GM18868 (cell line): ENCODE measurements at regions not wholly inside any gene's neighbourhood (a gene's known extent, or its start where the extent isn't known, plus 50 kb on each side); places are given as distances from the start of the nearest gene placed in this dataset.
"Not testable (repeated sequence)": the region's sequence is repeated elsewhere in the genome, so short reads cannot be mapped to it uniquely, and the experiment has no call there.

ENCODE experiments used
- ATAC-seq: cut with Tn5 transposase; IDR thresholded peaks from one replicate; pipeline ENCODE4 v1.9.1; 2021; ENCODE audit warnings: mild to moderate bottlenecking, moderate library complexity; ENCODE audit not compliant: unreplicated experiment

DNA sequence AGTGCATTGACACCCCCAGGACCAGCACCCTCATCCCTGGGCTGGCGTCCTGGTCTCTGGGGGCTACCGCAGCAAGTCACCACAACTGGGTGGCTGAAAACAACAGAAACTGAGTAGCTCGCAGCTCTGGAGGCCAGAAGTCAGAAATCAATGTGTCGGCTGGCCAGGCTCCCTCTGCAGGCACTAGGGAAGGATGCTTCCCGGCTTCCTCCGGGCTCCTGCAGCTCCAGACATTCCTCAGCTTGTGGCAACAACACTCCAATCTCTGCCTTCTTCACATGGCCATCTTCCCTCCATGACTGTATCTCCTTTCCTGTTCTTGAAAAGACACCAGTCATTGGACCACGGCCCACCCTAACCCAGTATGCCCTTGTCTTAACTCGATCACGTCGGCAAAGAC is 224.2 kb downstream of the NPHP4 start:
- no peak for ATAC-seq

DNA sequence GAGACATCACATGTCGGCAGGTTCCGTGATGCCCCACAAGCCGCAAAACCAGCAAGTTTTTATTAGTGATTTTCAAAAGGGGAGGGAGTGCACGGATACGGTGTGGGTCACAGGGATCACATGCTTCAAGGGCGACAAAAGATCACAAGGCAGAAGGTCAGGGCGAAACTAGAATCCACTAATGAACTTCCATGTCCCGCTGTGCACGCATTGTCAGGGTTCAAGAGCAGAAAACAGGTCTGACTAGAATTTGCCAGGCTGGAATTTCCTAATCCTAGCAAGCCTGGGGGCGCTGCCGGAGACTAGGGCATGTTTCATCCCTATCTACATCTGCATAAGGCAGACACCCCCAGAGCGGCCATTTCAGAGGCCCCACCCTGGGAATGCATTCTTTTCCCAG is 225.2 kb downstream of the NPHP4 start:
- not testable (repeated sequence) for ATAC-seq

DNA sequence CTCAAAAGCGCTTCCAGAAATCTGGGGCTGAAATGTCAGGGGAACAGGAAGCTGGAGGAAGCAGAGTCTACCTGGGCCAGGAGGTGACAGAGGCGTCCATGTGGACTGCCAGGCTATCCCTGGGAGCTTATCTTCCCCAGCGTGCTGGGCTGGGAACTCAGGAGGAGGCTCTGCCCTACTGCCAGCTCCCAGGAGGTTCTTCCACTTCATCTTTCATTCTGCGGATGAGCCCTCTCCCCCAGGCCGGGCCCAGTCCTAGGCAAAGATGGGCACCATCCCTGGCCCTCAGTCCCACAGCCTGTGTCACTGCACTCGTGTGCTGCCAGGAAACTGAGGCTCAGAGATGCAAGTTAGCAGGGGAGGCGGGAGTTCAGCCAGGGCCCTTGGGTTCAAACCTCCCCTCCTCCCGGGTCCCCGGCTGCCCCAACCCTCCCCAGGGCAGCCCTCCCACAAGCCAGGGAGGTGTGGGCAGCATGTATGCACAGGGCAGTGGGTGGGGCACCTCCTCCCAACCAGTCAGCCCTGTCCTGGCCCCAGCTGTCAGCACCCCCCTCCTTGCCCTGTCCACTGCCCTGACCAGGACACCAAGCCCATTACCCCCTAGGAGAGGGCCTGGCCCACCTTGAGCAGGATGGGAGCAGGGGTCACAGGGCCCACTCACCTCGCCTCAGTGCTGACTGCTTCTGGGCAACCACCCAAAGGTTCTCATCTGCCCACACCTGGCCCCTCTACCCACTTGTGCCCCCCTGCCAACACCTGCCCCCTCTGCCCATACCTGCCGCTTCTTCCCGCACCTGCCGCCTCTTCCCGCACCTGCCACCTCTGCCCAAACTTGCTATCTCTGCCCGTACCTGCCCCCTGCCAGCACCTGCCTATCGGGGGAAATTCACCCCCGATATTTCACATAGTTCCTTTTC is 226.0 kb downstream of the NPHP4 start:
- no peak for ATAC-seq

DNA sequence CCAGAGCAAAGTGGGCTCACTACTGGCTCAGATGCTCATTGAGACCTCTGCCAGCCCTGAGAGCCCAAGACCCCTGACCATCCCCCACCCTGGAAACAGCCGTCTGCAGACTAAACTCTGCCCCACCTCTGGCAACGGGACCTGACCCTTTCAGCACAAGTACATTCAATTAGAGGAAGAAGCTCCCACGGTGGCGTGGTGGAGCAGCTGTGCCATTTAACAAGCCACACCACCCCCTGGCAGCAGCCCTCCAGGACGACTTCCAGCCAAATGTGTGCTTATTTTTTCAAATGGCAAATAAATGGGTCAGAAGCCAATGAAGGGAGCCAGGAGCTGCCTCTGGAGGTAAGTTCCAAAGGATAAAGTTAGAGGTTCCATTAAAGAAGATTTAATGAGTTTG is 226.7 kb downstream of the NPHP4 start:
- ATAC-seq: no peak

DNA sequence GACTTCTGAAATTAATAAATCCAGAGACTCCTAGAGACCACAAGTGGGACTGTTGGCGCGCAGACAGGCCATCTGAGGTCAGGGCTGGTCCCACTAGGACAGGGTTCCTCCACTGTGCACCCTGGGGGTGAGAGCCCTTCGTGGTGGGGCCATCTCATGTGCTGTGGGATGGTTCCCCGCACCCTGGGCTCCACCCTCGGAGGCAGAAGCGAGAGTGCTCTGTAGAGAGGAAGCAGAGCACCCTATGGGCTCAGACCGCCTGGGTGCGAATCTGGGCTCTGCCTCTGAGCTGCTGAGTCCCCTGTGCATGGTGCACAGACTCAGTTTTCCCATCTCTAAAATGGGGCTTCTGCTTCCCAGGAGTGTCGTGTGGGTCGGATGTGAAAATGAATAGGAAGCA is 227.3 kb downstream of the NPHP4 start:
- no peak for ATAC-seq

DNA sequence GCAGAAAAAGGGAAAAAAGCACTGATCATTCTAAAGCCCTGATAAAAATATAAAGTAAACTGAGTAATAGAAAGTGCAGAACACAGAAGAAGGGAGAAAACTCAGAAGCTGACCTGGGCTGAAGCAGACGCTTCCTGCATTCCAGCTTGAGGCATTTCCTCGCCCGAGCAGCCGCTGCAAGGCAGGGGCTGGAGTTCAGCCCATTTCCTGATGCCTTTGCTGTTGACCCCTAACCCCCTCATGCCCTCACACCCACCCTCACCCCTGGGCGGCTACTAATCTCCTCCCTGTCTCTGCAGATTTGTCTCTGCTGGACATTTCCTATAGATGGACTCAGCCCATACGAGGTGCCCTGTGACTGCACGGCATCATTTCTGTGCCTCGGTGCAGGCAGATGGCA is 227.8 kb downstream of the NPHP4 start:
- ATAC-seq: no peak

GRCh38 chr1:5763696-5764370 is 228.4 kb downstream of the NPHP4 start:
- no peak for ATAC-seq

DNA sequence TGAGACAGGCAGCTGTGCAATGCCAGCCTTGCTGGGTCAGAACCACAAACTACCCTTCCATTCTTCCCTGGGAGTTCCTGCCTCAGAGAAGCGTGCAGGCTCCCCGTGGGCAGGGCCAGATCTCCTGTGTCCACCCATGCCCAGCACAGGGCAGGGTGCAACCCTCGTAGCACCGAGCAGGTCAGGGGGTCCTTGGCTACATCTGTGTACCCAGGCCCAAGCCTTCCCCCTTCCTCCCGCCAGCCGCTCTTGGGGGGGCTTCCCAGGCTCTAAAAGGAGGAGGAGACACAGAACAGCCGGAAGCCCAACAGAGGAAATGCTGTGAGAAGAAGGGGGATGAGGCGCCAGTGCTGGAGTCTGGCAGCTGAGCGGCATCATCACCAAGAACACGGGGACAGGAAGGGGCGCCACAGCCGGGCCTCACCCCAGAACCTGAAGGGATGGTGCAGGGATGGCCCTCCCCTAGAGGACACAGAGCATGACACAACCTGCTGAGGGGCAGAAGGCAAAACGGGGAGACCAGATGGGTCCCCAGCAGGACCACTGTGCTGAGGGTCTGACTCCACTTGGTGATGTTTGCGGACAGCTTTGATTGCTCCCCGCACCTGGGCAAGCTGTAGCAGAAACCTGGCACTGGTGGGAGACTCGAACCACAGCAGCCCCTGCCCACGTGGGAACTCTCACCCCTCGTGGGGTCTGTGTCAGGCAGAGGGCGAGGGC is 233.2 kb downstream of the NPHP4 start:
- no peak for ATAC-seq

- ATAC-seq: no peak
These were observed 234.0 kb downstream of the NPHP4 start for GRCh38 chr1:5758000-5758858.

GRCh38 chr1:5757187-5757805 is 234.9 kb downstream of the NPHP4 start:
- no peak for ATAC-seq

DNA sequence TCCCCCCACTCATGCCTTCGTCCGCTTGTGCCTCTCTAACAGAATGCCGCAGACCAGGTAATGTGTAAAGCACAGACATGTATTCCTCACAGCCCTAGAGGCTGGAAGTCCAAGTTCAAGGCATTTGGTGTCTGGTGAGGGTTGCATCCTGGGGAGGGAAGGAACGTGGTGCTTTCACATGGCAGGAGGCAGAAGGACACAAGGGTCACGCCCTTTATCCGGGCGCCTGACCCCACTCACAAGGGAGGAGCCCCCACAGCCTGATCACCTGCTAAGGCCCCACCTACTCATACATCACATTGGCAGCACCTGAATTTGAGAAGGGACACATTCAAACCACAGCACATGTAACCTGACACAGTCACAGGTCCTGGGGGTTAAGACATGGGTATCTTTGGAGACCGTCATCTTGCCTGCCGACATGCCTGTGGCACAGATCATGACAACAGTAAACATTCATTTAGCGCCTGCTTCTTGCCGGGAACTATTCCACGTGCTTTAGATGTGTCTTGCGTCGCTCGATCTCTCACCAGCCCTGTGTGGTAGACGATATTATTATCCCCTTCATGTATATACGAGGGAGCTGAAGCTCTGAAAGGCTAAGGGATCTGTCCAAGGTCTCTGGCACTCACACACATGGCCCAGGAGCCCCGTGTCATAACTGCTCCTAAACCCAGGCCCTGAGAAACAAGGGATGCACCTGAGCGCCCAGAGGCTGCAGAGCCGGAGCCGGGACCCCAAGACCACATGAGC is 235.6 kb downstream of the NPHP4 start:
- ATAC-seq: no peak

GRCh38 chr1:5755552-5756125 is 236.6 kb downstream of the NPHP4 start:
- ATAC-seq: no peak

GRCh38 chr1:5754817-5755551 is 237.2 kb downstream of the NPHP4 start:
- ATAC-seq: no peak

- ATAC-seq: no peak
These were observed 238.4 kb downstream of the NPHP4 start for GRCh38 chr1:5753549-5754421.

GRCh38 chr1:5752746-5753548 is 239.3 kb downstream of the NPHP4 start:
- ATAC-seq: no peak

- ATAC-seq: no peak
These were observed 240.1 kb downstream of the NPHP4 start for GRCh38 chr1:5751833-5752745.
